Esophagus muscularis mucosa (tissue), 3 donors: ENCODE measurements at regions not wholly inside any gene's neighbourhood (a gene's known extent, or its start where the extent isn't known, plus 50 kb on each side); places are given as distances from the start of the nearest gene placed in this dataset.

ENCODE experiments used
- POLR2A ChIP-seq: fragments of 450-650 bp; IDR thresholded peaks from one replicate; pipeline ENCODE4 v1.6.1; 2017; ENCODE audit warnings: antibody characterized with exemption, moderate library complexity, mild to moderate bottlenecking, low read depth
- TF ChIP-seq, protein P1 (sequence below), 3 experiments: fragments of 200-600 bp in 2 of 3; fragments of 450-650 bp in 1 of 3; sonication (generic) in 2 of 3; IDR thresholded peaks; one replicate each; pipeline ENCODE4 v1.5.1; 2017 to 2019; ENCODE audit warnings: antibody characterized with exemption in 3 of 3, mild to moderate bottlenecking in 2 of 3, moderate library complexity in 1 of 3

DNA sequence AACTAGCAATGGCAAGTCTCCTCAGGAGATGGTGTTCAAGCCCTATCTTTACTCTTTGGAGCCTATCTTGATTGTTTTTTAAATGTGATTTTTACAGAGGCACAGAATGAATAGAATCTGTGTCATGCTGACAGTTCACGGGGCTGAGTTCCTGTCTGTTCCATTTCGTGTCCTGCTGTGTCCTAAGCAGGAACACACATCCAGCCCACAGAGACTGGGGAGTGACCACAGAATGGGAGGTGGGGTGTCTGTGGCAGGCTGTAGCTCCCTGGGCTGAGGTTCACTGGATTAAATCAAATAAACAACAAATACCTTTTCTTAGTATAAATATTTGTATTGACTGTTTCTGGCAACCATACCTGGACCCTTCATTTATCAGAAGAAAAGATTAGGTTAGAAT, 73.4 kb upstream of the CARD11 start:
- TF ChIP-seq POLR2A: no peak
- TF ChIP-seq, protein P1, sequence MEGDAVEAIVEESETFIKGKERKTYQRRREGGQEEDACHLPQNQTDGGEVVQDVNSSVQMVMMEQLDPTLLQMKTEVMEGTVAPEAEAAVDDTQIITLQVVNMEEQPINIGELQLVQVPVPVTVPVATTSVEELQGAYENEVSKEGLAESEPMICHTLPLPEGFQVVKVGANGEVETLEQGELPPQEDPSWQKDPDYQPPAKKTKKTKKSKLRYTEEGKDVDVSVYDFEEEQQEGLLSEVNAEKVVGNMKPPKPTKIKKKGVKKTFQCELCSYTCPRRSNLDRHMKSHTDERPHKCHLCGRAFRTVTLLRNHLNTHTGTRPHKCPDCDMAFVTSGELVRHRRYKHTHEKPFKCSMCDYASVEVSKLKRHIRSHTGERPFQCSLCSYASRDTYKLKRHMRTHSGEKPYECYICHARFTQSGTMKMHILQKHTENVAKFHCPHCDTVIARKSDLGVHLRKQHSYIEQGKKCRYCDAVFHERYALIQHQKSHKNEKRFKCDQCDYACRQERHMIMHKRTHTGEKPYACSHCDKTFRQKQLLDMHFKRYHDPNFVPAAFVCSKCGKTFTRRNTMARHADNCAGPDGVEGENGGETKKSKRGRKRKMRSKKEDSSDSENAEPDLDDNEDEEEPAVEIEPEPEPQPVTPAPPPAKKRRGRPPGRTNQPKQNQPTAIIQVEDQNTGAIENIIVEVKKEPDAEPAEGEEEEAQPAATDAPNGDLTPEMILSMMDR (IDR thresholded peaks at IDR 0.05): no peak
